H9 (cell line): ENCODE measurements at regions not wholly inside any gene's neighbourhood (a gene's known extent, or its start where the extent isn't known, plus 50 kb on each side); places are given as distances from the start of the nearest gene placed in this dataset.

ENCODE experiments used
- DNase-seq: peaks from one replicate; pipeline ENCODE4 v3.0.0-alpha.2; 2017
- H2AFZ ChIP-seq: one replicate; pipeline ENCODE4 v1.6.1; 2013; ENCODE audit warnings: mild to moderate bottlenecking, low read length, control low read depth, moderate library complexity
- H2AK5ac ChIP-seq: 2 replicates; pipeline ENCODE4 v1.6.1; 2013; ENCODE audit warnings: low read length, control low read depth, mixed read lengths; ENCODE audit not compliant: insufficient read length
- H2BK120ac ChIP-seq: one replicate; pipeline ENCODE4 v1.6.1; 2013; ENCODE audit warnings: low read depth, mild to moderate bottlenecking, low read length, control low read depth, inconsistent platforms; ENCODE audit not compliant: poor library complexity, severe bottlenecking
- H2BK12ac ChIP-seq: 2 replicates; pipeline ENCODE4 v1.6.1; 2013; ENCODE audit warnings: low read length, control low read depth, mixed read lengths, low read depth; ENCODE audit not compliant: insufficient read length
- H2BK15ac ChIP-seq: 2 replicates; pipeline ENCODE4 v1.6.1; 2013; ENCODE audit warnings: low read depth, low read length, control low read depth
- H2BK20ac ChIP-seq: one replicate; pipeline ENCODE4 v1.6.1; 2013; ENCODE audit warnings: low read depth, mild to moderate bottlenecking, low read length, control low read depth, inconsistent platforms; ENCODE audit not compliant: poor library complexity, severe bottlenecking
- H2BK5ac ChIP-seq: 2 replicates; pipeline ENCODE4 v1.6.1; 2013; ENCODE audit warnings: low read length, control low read depth, mixed read lengths; ENCODE audit not compliant: insufficient read length
- H3K14ac ChIP-seq: 2 replicates; pipeline ENCODE4 v1.6.1; 2013; ENCODE audit warnings: low read length, control low read depth; ENCODE audit not compliant: insufficient read depth
- H3K18ac ChIP-seq: 2 replicates; pipeline ENCODE4 v1.6.1; 2013; ENCODE audit warnings: low read depth, mild to moderate bottlenecking, mixed read lengths, low read length, control low read depth; ENCODE audit not compliant: insufficient read length
- H3K23ac ChIP-seq: 2 replicates; pipeline ENCODE4 v1.6.1; 2013; ENCODE audit warnings: low read length, control low read depth, mixed read lengths, low read depth; ENCODE audit not compliant: insufficient read length
- H3K23me2 ChIP-seq: 2 replicates; pipeline ENCODE4 v1.6.1; 2013; ENCODE audit warnings: low read depth, mild to moderate bottlenecking, mixed read lengths, low read length, control low read depth; ENCODE audit not compliant: insufficient read length, poor library complexity, severe bottlenecking
- H3K27ac ChIP-seq: 2 replicates; pipeline ENCODE4 v1.5.1; 2013; ENCODE audit warnings: low read length, control low read depth, mixed read lengths, low read depth; ENCODE audit not compliant: insufficient read length
- H3K27me3 ChIP-seq: 2 replicates; pipeline ENCODE4 v1.6.1; 2013; ENCODE audit warnings: low read length, control low read depth, inconsistent platforms; ENCODE audit not compliant: insufficient read depth
- H3K4ac ChIP-seq: 2 replicates; pipeline ENCODE4 v1.6.1; 2013; ENCODE audit warnings: low read depth, mild to moderate bottlenecking, control low read depth, inconsistent platforms, low read length, moderate library complexity
- H3K4me1 ChIP-seq: 2 replicates; pipeline ENCODE4 v1.6.1; 2013; ENCODE audit warnings: low read length, control low read depth, inconsistent platforms; ENCODE audit not compliant: insufficient read depth
- H3K4me2 ChIP-seq: 2 replicates; pipeline ENCODE4 v1.6.1; 2013; ENCODE audit warnings: low read length, control low read depth, mixed read lengths; ENCODE audit not compliant: insufficient read length, insufficient read depth
- H3K56ac ChIP-seq: 2 replicates; pipeline ENCODE4 v1.6.1; 2013; ENCODE audit warnings: low read depth, mild to moderate bottlenecking, mixed read lengths, low read length, control low read depth; ENCODE audit not compliant: insufficient read length
- H3K79me1 ChIP-seq: 2 replicates; pipeline ENCODE4 v1.6.1; 2013; ENCODE audit warnings: low read depth, mild to moderate bottlenecking, moderate library complexity, low read length, control low read depth, inconsistent platforms; ENCODE audit not compliant: insufficient read depth, poor library complexity, severe bottlenecking
- H3K79me2 ChIP-seq: 2 replicates; pipeline ENCODE4 v1.6.1; 2013; ENCODE audit warnings: low read length, control low read depth, inconsistent platforms; ENCODE audit not compliant: insufficient read depth
- H3K9ac ChIP-seq: 2 replicates; pipeline ENCODE4 v1.6.1; 2013; ENCODE audit warnings: low read length, control low read depth, mixed read lengths; ENCODE audit not compliant: insufficient read length; ENCODE audit errors: extremely low read depth
- H3K9me3 ChIP-seq: one replicate; pipeline ENCODE4 v1.6.1; 2013; ENCODE audit warnings: low read depth, low read length, inconsistent platforms; ENCODE audit not compliant: control insufficient read depth
- H3T11ph ChIP-seq: one replicate; pipeline ENCODE4 v1.6.1; 2013; ENCODE audit warnings: mild to moderate bottlenecking, low read length, control low read depth, inconsistent platforms
- H4K20me1 ChIP-seq: one replicate; pipeline ENCODE4 v1.6.1; 2013; ENCODE audit not compliant: control insufficient read depth, insufficient read length, insufficient read depth
- H4K5ac ChIP-seq: 2 replicates; pipeline ENCODE4 v1.6.1; 2013; ENCODE audit warnings: low read depth, mild to moderate bottlenecking, mixed read lengths, low read length, control low read depth; ENCODE audit not compliant: insufficient read length
- H4K8ac ChIP-seq: replicated peaks from 2 replicates; pipeline ENCODE4 v1.6.1; 2013; ENCODE audit warnings: low read length, control low read depth, mixed read lengths, low read depth; ENCODE audit not compliant: insufficient read length
- H4K91ac ChIP-seq: 2 replicates; pipeline ENCODE4 v1.6.1; 2013; ENCODE audit warnings: low read depth, mild to moderate bottlenecking, moderate library complexity, mixed read lengths, low read length, control low read depth; ENCODE audit not compliant: insufficient read length
- H3K27ac Mint-ChIP-seq, 3 experiments: 2 replicates in 2 of 3; 3 replicates in 1 of 3; pipeline ENCODE4 v1.8.0; 2020 to 2021; ENCODE audit warnings: mixed read lengths in 3 of 3, mild to moderate bottlenecking in 1 of 3, moderate library complexity in 1 of 3
- H3K27me3 Mint-ChIP-seq: 2 replicates; pipeline ENCODE4 v1.8.0; 2021; ENCODE audit warnings: low read depth, mild to moderate bottlenecking, moderate library complexity, mixed read lengths
- H3K36me3 Mint-ChIP-seq, 3 experiments: 2 replicates in 2 of 3; 3 replicates in 1 of 3; pipeline ENCODE4 v1.8.0; 2020 to 2021; ENCODE audit warnings: low read depth in 3 of 3, mixed read lengths in 3 of 3; ENCODE audit not compliant: insufficient read depth in 1 of 3
- H3K4me1 Mint-ChIP-seq, 2 experiments: 2 replicates each; pipeline ENCODE4 v1.8.0; 2020; ENCODE audit warnings: mixed read lengths in 2 of 2
- H3K4me3 Mint-ChIP-seq, 2 experiments: 2 replicates in 1 of 2; 3 replicates in 1 of 2; pipeline ENCODE4 v1.8.0; 2020 to 2021; ENCODE audit warnings: mild to moderate bottlenecking in 2 of 2, mixed read lengths in 2 of 2, moderate library complexity in 1 of 2
- H3K9me3 Mint-ChIP-seq, 2 experiments: 2 replicates in 1 of 2; 3 replicates in 1 of 2; pipeline ENCODE4 v1.8.0; 2020; ENCODE audit warnings: mild to moderate bottlenecking in 2 of 2, mixed read lengths in 2 of 2, moderate library complexity in 1 of 2
- WGBS: extraction: QIAGEN DNeasy Blood & Tissue Kit; methylation state at CpG from one replicate; pipeline ENCODE4 v1.1.7; 2013; ENCODE audit warnings: missing lambda C conversion rate, low lambda C conversion rate, mixed read lengths; ENCODE audit not compliant: insufficient read length; ENCODE audit errors: extremely low coverage; 5-methylcytosine and 5-hydroxymethylcytosine counted together
- TF ChIP-seq, protein P1 (sequence below): fragments of 200-600 bp; sonication (generic); conservative IDR thresholded peaks from 3 replicates; pipeline ENCODE4 v1.8.0; 2021; ENCODE audit warnings: antibody characterized with exemption, mild to moderate bottlenecking

- H2BK120ac ChIP-seq: no peak overlapping the region
- no peaks in the 10 kb centered on the region for H3K79me2 ChIP-seq
- Mint-ChIP-seq H3K27ac (no peak overlapping the region; a peak in 1 of 7 replicates), H3K27me3 (no peaks in the 10 kb centered on the region; the same call in 1 of the 2 replicates), H3K9me3 (no peaks in the 10 kb centered on the region), H3K4me1 (peaks cover 26 to 27% of the 10 kb centered on the region in 2 experiments), H3K36me3 (no peaks in the 10 kb centered on the region), H3K4me3 (no peak overlapping the region)
- H4K20me1 ChIP-seq: no peaks in the 10 kb centered on the region
- H3K56ac ChIP-seq: no peak overlapping the region
- H2AFZ ChIP-seq: no peak overlapping the region
- DNase-seq: no peak
- H3K79me1 ChIP-seq: no peaks in the 10 kb centered on the region
- no peak overlapping the region for H3K27ac ChIP-seq
- H2BK5ac ChIP-seq: no peak overlapping the region
- H3K23ac ChIP-seq: no peak overlapping the region
- no peak overlapping the region for H3K18ac ChIP-seq
- WGBS: no CpG with 5 or more reads among the region's 6 CpGs
- no peaks in the 10 kb centered on the region for H3K27me3 ChIP-seq
- H4K8ac ChIP-seq: no peak overlapping the region
- no peak overlapping the region for H3K14ac ChIP-seq
- no peak overlapping the region for H4K5ac ChIP-seq
- H2BK12ac ChIP-seq: no peak overlapping the region
- H4K91ac ChIP-seq: no peak overlapping the region
- no peak overlapping the region for H2BK20ac ChIP-seq
- H3K4me1 ChIP-seq: no peaks in the 10 kb centered on the region; the same call in 1 of the 2 replicates
- no peak overlapping the region for H2AK5ac ChIP-seq
- no peak overlapping the region for H3K4ac ChIP-seq
- TF ChIP-seq, protein P1, sequence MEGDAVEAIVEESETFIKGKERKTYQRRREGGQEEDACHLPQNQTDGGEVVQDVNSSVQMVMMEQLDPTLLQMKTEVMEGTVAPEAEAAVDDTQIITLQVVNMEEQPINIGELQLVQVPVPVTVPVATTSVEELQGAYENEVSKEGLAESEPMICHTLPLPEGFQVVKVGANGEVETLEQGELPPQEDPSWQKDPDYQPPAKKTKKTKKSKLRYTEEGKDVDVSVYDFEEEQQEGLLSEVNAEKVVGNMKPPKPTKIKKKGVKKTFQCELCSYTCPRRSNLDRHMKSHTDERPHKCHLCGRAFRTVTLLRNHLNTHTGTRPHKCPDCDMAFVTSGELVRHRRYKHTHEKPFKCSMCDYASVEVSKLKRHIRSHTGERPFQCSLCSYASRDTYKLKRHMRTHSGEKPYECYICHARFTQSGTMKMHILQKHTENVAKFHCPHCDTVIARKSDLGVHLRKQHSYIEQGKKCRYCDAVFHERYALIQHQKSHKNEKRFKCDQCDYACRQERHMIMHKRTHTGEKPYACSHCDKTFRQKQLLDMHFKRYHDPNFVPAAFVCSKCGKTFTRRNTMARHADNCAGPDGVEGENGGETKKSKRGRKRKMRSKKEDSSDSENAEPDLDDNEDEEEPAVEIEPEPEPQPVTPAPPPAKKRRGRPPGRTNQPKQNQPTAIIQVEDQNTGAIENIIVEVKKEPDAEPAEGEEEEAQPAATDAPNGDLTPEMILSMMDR: no peak
- H3K9me3 ChIP-seq: no peaks in the 10 kb centered on the region
- H3K23me2 ChIP-seq: no peaks in the 10 kb centered on the region
- no peak overlapping the region for H3K9ac ChIP-seq
- H2BK15ac ChIP-seq: no peak overlapping the region
- no peak overlapping the region for H3T11ph ChIP-seq
- H3K4me2 ChIP-seq: no peak overlapping the region
These were observed 346.3 kb upstream of the UMPS start for GRCh38 chr3:124383846-124384466.
